HG03565 (cell line): ENCODE measurements at regions not wholly inside any gene's neighbourhood (a gene's known extent, or its start where the extent isn't known, plus 50 kb on each side); places are given as distances from the start of the nearest gene placed in this dataset.
"Not testable (repeated sequence)": the region's sequence is repeated elsewhere in the genome, so short reads cannot be mapped to it uniquely, and the experiment has no call there.

ENCODE experiments used
- ATAC-seq: cut with Tn5 transposase; IDR thresholded peaks from one replicate; pipeline ENCODE4 v1.9.1; 2021; ENCODE audit warnings: mild to moderate bottlenecking, moderate library complexity; ENCODE audit not compliant: unreplicated experiment

GRCh38 chr3:197408177-197408957, 110.0 kb upstream of the DLG1 start:
- no peak for ATAC-seq

- ATAC-seq: no peak
Observed at GRCh38 chr3:197407526-197407925, 109.1 kb upstream of the DLG1 start.

GRCh38 chr3:197407053-197407452, 108.6 kb upstream of the DLG1 start:
- no peak for ATAC-seq

GRCh38 chr3:197406266-197406665, 107.9 kb upstream of the DLG1 start:
- ATAC-seq: no peak

GRCh38 chr3:197404754-197405153, 106.3 kb upstream of the DLG1 start:
- ATAC-seq: no peak

- no peak for ATAC-seq
Observed at GRCh38 chr3:197404030-197404429, 105.6 kb upstream of the DLG1 start.

- ATAC-seq: not testable (repeated sequence)
Observed at GRCh38 chr3:197402401-197402800, 104.0 kb upstream of the DLG1 start.

GRCh38 chr3:197399486-197399885, 101.1 kb upstream of the DLG1 start:
- no peak for ATAC-seq

- ATAC-seq: no peak
Observed at GRCh38 chr3:197398286-197398878, 100.0 kb upstream of the DLG1 start.

GRCh38 chr3:197397838-197398237, 99.4 kb upstream of the DLG1 start:
- ATAC-seq: no peak

GRCh38 chr3:197394464-197395321, 96.3 kb upstream of the DLG1 start:
- ATAC-seq: peak; percentile 72

GRCh38 chr3:197394126-197394463, 95.7 kb upstream of the DLG1 start:
- peak; percentile 24 for ATAC-seq

GRCh38 chr3:197393711-197394110, 95.3 kb upstream of the DLG1 start:
- no peak for ATAC-seq

- ATAC-seq: no peak
Observed at GRCh38 chr3:197392961-197393360, 94.5 kb upstream of the DLG1 start.

- no peak for ATAC-seq
Observed at GRCh38 chr3:197381371-197381770, 83.0 kb upstream of the DLG1 start.

GRCh38 chr3:197380786-197381185, 82.4 kb upstream of the DLG1 start:
- ATAC-seq: no peak

- ATAC-seq: no peak
Observed at GRCh38 chr3:197378985-197379718, 80.7 kb upstream of the DLG1 start.

- ATAC-seq: no peak
Observed at GRCh38 chr3:197376735-197377555, 78.5 kb upstream of the DLG1 start.

- ATAC-seq: no peak
Observed at GRCh38 chr3:197376020-197376419, 77.6 kb upstream of the DLG1 start.

- ATAC-seq: no peak
Observed at GRCh38 chr3:197375001-197375441, 76.6 kb upstream of the DLG1 start.
